ENCODE measurements at regions not wholly inside any gene's neighbourhood (a gene's known extent, or its start where the extent isn't known, plus 50 kb on each side); places are given as distances from the start of the nearest gene placed in this dataset.

DNA sequence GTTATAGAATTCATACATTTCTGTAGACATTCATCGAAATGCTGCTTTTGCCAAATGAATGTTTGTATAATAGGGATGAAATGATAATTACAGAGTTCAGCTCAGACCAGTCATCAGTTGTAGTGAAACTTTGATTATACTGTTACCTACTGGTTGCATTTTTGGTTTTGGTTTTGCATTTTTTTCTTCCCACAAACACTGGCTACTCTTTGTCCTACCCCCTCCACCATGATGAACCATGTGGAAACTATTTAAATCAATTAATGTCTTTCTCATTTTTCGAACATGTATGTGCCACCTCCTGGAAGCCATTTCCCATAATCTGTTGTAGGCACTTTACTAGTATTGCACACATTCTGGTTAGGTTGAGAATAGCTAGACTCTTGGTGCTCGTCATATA, 75.3 kb upstream of the MTNR1B start:
- no peak for DNase-seq (ENCODE audit: low spot score)
- WGBS: 94% methylated on average over 3 of the region's 3 CpGs
- Histone ChIP-seq H3K27ac (ENCODE audit: low read depth in 1 of 2, low read length in 2 of 2) (no peak overlapping the region), H3K9me3 (ENCODE audit: control insufficient read depth in 4 of 4, low read length in 3 of 4) (no peaks in the 10 kb centered on the region), H3K27me3 (ENCODE audit: control insufficient read depth in 4 of 4, insufficient read depth in 4 of 4, low read length in 3 of 4) (no peaks in the 10 kb centered on the region), H3K36me3 (ENCODE audit: control insufficient read depth in 4 of 4, insufficient read depth in 3 of 4, low read depth in 1 of 4, low read length in 3 of 4) (no peaks in the 10 kb centered on the region), H3K4me1 (ENCODE audit: control insufficient read depth in 4 of 4, insufficient read depth in 4 of 4, low read length in 3 of 4) (peaks cover 0 to 8% (median 2%) of the 10 kb centered on the region in 4 donors), H3K4me3 (ENCODE audit: low read depth in 1 of 3, low read length in 3 of 3) (no peak overlapping the region), H3K9ac (ENCODE audit: low read depth in 1 of 2, low read length in 2 of 2) (no peak overlapping the region)
- TF ChIP-seq, protein P1, sequence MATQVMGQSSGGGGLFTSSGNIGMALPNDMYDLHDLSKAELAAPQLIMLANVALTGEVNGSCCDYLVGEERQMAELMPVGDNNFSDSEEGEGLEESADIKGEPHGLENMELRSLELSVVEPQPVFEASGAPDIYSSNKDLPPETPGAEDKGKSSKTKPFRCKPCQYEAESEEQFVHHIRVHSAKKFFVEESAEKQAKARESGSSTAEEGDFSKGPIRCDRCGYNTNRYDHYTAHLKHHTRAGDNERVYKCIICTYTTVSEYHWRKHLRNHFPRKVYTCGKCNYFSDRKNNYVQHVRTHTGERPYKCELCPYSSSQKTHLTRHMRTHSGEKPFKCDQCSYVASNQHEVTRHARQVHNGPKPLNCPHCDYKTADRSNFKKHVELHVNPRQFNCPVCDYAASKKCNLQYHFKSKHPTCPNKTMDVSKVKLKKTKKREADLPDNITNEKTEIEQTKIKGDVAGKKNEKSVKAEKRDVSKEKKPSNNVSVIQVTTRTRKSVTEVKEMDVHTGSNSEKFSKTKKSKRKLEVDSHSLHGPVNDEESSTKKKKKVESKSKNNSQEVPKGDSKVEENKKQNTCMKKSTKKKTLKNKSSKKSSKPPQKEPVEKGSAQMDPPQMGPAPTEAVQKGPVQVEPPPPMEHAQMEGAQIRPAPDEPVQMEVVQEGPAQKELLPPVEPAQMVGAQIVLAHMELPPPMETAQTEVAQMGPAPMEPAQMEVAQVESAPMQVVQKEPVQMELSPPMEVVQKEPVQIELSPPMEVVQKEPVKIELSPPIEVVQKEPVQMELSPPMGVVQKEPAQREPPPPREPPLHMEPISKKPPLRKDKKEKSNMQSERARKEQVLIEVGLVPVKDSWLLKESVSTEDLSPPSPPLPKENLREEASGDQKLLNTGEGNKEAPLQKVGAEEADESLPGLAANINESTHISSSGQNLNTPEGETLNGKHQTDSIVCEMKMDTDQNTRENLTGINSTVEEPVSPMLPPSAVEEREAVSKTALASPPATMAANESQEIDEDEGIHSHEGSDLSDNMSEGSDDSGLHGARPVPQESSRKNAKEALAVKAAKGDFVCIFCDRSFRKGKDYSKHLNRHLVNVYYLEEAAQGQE (IDR thresholded peaks at IDR 0.05): no peak
- TF ChIP-seq EGR1 (IDR thresholded peaks at IDR 0.05; ENCODE audit: low read depth in 2 of 2) (no peak), ATF3 (IDR thresholded peaks at IDR 0.05) (no peak)

DNA sequence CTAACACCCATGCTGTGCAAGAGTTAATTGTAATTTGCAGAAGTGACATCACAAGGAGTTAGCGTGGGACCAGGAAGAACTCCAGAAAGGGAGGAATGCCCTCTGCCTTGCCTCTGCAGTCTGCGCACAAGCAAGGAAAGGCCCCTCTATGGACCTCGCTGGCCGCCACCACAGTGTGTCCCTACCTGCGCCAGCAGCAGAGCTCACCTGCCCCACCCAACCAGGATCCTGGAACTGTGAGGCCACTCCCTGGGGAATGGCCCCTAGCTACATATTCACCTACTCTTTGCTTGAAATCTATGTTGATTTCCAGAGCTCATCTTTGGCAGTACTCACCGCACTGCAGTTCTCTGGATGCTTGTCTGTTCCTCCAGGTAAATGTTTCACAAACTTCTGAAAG, 72.0 kb upstream of the MTNR1B start:
- Histone ChIP-seq H3K27me3 (ENCODE audit: control insufficient read depth in 4 of 4, insufficient read depth in 4 of 4, low read length in 3 of 4) (no peaks in the 10 kb centered on the region), H3K9ac (ENCODE audit: low read depth in 1 of 2, low read length in 2 of 2) (no peak overlapping the region), H3K4me3 (ENCODE audit: low read depth in 1 of 3, low read length in 3 of 3) (no peak overlapping the region), H3K36me3 (ENCODE audit: control insufficient read depth in 4 of 4, insufficient read depth in 3 of 4, low read depth in 1 of 4, low read length in 3 of 4) (no peaks in the 10 kb centered on the region), H3K4me1 (ENCODE audit: control insufficient read depth in 4 of 4, insufficient read depth in 4 of 4, low read length in 3 of 4) (peaks cover 0 to 8% (median 2%) of the 10 kb centered on the region in 4 donors), H3K9me3 (ENCODE audit: control insufficient read depth in 4 of 4, low read length in 3 of 4) (no peaks in the 10 kb centered on the region), H3K27ac (ENCODE audit: low read depth in 1 of 2, low read length in 2 of 2) (no peak overlapping the region)
- TF ChIP-seq RXRA (IDR thresholded peaks at IDR 0.05) (no peak), SP1 (IDR thresholded peaks at IDR 0.05) (no peak), CTCF (IDR thresholded peaks at IDR 0.05; ENCODE audit: low read depth, low read length, missing input control) (no peak), HNF4A (conservative IDR thresholded peaks at IDR 0.05) (no peak), NR2F2 (IDR thresholded peaks at IDR 0.05) (no peak), JUND (IDR thresholded peaks at IDR 0.05) (no peak), ZBTB33 (IDR thresholded peaks at IDR 0.05) (no peak), RAD21 (IDR thresholded peaks at IDR 0.05) (no peak), EGR1 (IDR thresholded peaks at IDR 0.05; ENCODE audit: low read depth in 2 of 2) (no peak), TAF1 (conservative IDR thresholded peaks at IDR 0.05) (no peak), ATF3 (IDR thresholded peaks at IDR 0.05) (no peak), GABPA (IDR thresholded peaks at IDR 0.05 in 1 of 2, conservative IDR thresholded peaks at IDR 0.05 in 1 of 2) (no peak), YY1 (IDR thresholded peaks at IDR 0.05) (no peak), HNF4G (IDR thresholded peaks at IDR 0.05) (no peak), FOXA2 (IDR thresholded peaks at IDR 0.05) (no peak), MAX (IDR thresholded peaks at IDR 0.05) (no peak), FOXA1 (IDR thresholded peaks at IDR 0.05) (no peak)
- TF ChIP-seq, protein P1 (IDR thresholded peaks at IDR 0.05): no peak
- WGBS: 87% methylated on average over 6 of the region's 6 CpGs
- DNase-seq (ENCODE audit: low spot score): no peak

All from liver (tissue), 8 donors.